A549 (cell line): ENCODE measurements at regions not wholly inside any gene's neighbourhood (a gene's known extent, or its start where the extent isn't known, plus 50 kb on each side); places are given as distances from the start of the nearest gene placed in this dataset.

ENCODE experiments used
- CTCF ChIP-seq: fragments of >200 bp; sonication (Bioruptor Twin); formaldehyde crosslinking; IDR thresholded peaks from 3 replicates; pipeline ENCODE4 v1.5.1; 2016
- E2F6 ChIP-seq: IDR thresholded peaks from 2 replicates; pipeline ENCODE4 v1.6.1; 2012; ENCODE audit warnings: low read depth, borderline replicate concordance
- EP300 ChIP-seq, 2 experiments: fragments of >200 bp; sonication (Bioruptor Twin); formaldehyde crosslinking; IDR thresholded peaks; 2 replicates in 1 of 2; 3 replicates in 1 of 2; pipeline ENCODE4 v1.6.1; 2016 to 2017
- HOXA7 ChIP-seq: fragments of 250-450 bp; sonication (Bioruptor Pico); IDR thresholded peaks from 2 replicates; pipeline ENCODE4 v1.5.0; 2020; ENCODE audit warnings: mild to moderate bottlenecking, moderate library complexity
- KDM1A ChIP-seq: fragments of 200-600 bp; sonication (generic); IDR thresholded peaks from 2 replicates; pipeline ENCODE4 v1.6.1; 2016; ENCODE audit warnings: low read depth, mild to moderate bottlenecking
- MAFK ChIP-seq: fragments of 450-650 bp; IDR thresholded peaks from 2 replicates; pipeline ENCODE4 v1.6.1; 2014; ENCODE audit not compliant: partially characterized antibody
- POLR2A ChIP-seq: IDR thresholded peaks from 2 replicates; pipeline ENCODE4 v1.6.1; 2012; ENCODE audit warnings: mild to moderate bottlenecking, low read length
- POLR2AphosphoS2 ChIP-seq: conservative IDR thresholded peaks from 2 replicates; pipeline ENCODE4 v1.6.1; 2012; ENCODE audit warnings: low read length, improper control_type of control experiment, inconsistent platforms
- REST ChIP-seq: fragments of 200-600 bp; sonication (generic); IDR thresholded peaks from 2 replicates; pipeline ENCODE4 v1.6.1; 2016; ENCODE audit warnings: antibody characterized with exemption, mild to moderate bottlenecking, moderate library complexity
- RFX5 ChIP-seq: fragments of 450-650 bp; IDR thresholded peaks from 2 replicates; pipeline ENCODE4 v1.7.1; 2014; ENCODE audit warnings: antibody characterized with exemption, mild to moderate bottlenecking, moderate library complexity
- SMC3 ChIP-seq: fragments of >200 bp; sonication (Bioruptor Twin); formaldehyde crosslinking; IDR thresholded peaks from 3 replicates; pipeline ENCODE4 v1.6.1; 2018; ENCODE audit warnings: inconsistent platforms

- TF ChIP-seq CTCF (no peak), EP300 (IDR thresholded peaks at IDR 0.05) (no peak), KDM1A (no peak), POLR2A (no peak), POLR2AphosphoS2 (no peak), SMC3 (no peak), E2F6 (no peak), RFX5 (no peak), REST (no peak), HOXA7 (CRISPR knock-in tag) (no peak), MAFK (no peak)
Measured at GRCh38 chr6:14658030-14658429, 540.5 kb downstream of the CD83 start.
